H1 (cell line): ENCODE measurements at regions not wholly inside any gene's neighbourhood (a gene's known extent, or its start where the extent isn't known, plus 50 kb on each side); places are given as distances from the start of the nearest gene placed in this dataset.

ENCODE experiments used
- CTCF ChIA-PET: fragments of 300-600 bp; sonication (Branson Sonifier 250); formaldehyde crosslinking; loops from one replicate; lab custom pipeline; 2021; ENCODE audit not compliant: partially characterized antibody; lab: Charles Lee
- POLR2A ChIA-PET: fragments of 300-600 bp; sonication (Branson Sonifier 250); formaldehyde crosslinking; loops from one replicate; lab custom pipeline; 2021; ENCODE audit warnings: inconsistent platforms; ENCODE audit not compliant: partially characterized antibody; lab: Charles Lee
- DNase-seq, 2 experiments: peaks; one replicate each; pipeline versions ENCODE4 v3.0.0 to v3.0.0-alpha.2; 2010 to 2022; ENCODE audit warnings: low spot score in 2 of 2, low read depth in 1 of 2, mixed read lengths in 1 of 2
- FAIRE-seq: peaks from 2 replicates; lab custom pipeline; 2011; peaks lifted over from hg19 to GRCh38; lab: Jason Lieb, UNC
- H2AFZ ChIP-seq: 2 replicates; pipeline ENCODE4 v1.8.1; 2012; ENCODE audit warnings: low read length, inconsistent platforms
- H2AK5ac ChIP-seq: 2 replicates; pipeline ENCODE4 v1.6.1; 2013; ENCODE audit warnings: low read depth, low read length
- H2BK120ac ChIP-seq: replicated peaks from 2 replicates; pipeline ENCODE3; 2013; ENCODE audit warnings: low read depth, low read length, inconsistent platforms
- H2BK12ac ChIP-seq: 2 replicates; pipeline ENCODE4 v1.6.1; 2013; ENCODE audit warnings: low read depth, low read length
- H2BK15ac ChIP-seq: 2 replicates; pipeline ENCODE4 v1.6.1; 2013; ENCODE audit warnings: low read length
- H2BK20ac ChIP-seq: 2 replicates; pipeline ENCODE4 v1.6.1; 2013; ENCODE audit warnings: low read length
- H2BK5ac ChIP-seq: 2 replicates; pipeline ENCODE4 v1.6.1; 2013; ENCODE audit warnings: low read depth, low read length
- H3K14ac ChIP-seq: 2 replicates; pipeline ENCODE4 v1.6.1; 2013; ENCODE audit warnings: inconsistent platforms; ENCODE audit not compliant: insufficient read length
- H3K18ac ChIP-seq: 2 replicates; pipeline ENCODE4 v1.6.1; 2013; ENCODE audit warnings: low read length; ENCODE audit errors: extremely low read depth
- H3K23ac ChIP-seq: 2 replicates; pipeline ENCODE4 v1.6.1; 2013; ENCODE audit warnings: inconsistent platforms; ENCODE audit not compliant: insufficient read length
- H3K23me2 ChIP-seq: 2 replicates; pipeline ENCODE4 v1.6.1; 2013; ENCODE audit warnings: low read depth, low read length
- H3K27ac ChIP-seq: 2 replicates; pipeline ENCODE4 v1.6.1; 2011; ENCODE audit warnings: low read depth, low read length, inconsistent platforms
- H3K27me3 ChIP-seq, 4 experiments: replicated peaks in 1 of 4; 1 replicate in 1 of 4; 2 replicates in 3 of 4; pipeline versions ENCODE4 v1.6.1 to v1.8.1; 2011 to 2013; ENCODE audit warnings: low read length in 3 of 4, mild to moderate bottlenecking in 3 of 4, inconsistent platforms in 2 of 4, mixed read lengths in 2 of 4, moderate library complexity in 1 of 4; ENCODE audit not compliant: control insufficient read depth in 3 of 4, insufficient read depth in 3 of 4; ENCODE audit errors: extremely low read depth in 1 of 4
- H3K36me3 ChIP-seq, 4 experiments: 2 replicates each; pipeline versions ENCODE4 v1.6.1 to v1.8.1; 2011 to 2013; ENCODE audit warnings: mild to moderate bottlenecking in 4 of 4, low read length in 3 of 4, moderate library complexity in 2 of 4, control low read depth in 1 of 4, inconsistent platforms in 1 of 4; ENCODE audit not compliant: insufficient read depth in 4 of 4, control insufficient read depth in 2 of 4
- H3K4ac ChIP-seq: replicated peaks from 2 replicates; pipeline ENCODE3; 2013; ENCODE audit warnings: low read length, low read depth, mixed read lengths, inconsistent platforms; ENCODE audit not compliant: insufficient read length
- H3K4me1 ChIP-seq, 4 experiments: replicated peaks in 1 of 4; 1 replicate in 1 of 4; 2 replicates in 3 of 4; pipeline versions ENCODE4 v1.6.1 to v1.8.1; 2011 to 2013; ENCODE audit warnings: low read length in 3 of 4, inconsistent platforms in 2 of 4, mixed read lengths in 1 of 4; ENCODE audit not compliant: insufficient read depth in 4 of 4, control insufficient read depth in 3 of 4
- H3K4me2 ChIP-seq, 2 experiments: 2 replicates each; pipeline versions ENCODE4 v1.6.1 to v1.8.1; 2011 to 2013; ENCODE audit warnings: low read depth in 2 of 2, low read length in 2 of 2, control low read depth in 1 of 2, inconsistent platforms in 1 of 2, mild to moderate bottlenecking in 1 of 2; ENCODE audit not compliant: insufficient read depth in 1 of 2
- H3K4me3 ChIP-seq, 4 experiments: fragments of 200-600, 300-600 bp in 1 of 4; sonication (generic), shearing (Covaris generic), sonication (Bioruptor Twin) in 1 of 4; 2 replicates each; pipeline versions ENCODE4 v1.5.1 to v1.8.1; 2011 to 2016; ENCODE audit warnings: low read length in 4 of 4, low read depth in 3 of 4, control low read depth in 2 of 4, inconsistent platforms in 2 of 4, mild to moderate bottlenecking in 2 of 4, mixed read lengths in 1 of 4, moderate library complexity in 1 of 4; ENCODE audit not compliant: insufficient read depth in 2 of 4; ENCODE audit errors: extremely low read depth in 1 of 4
- H3K56ac ChIP-seq: replicated peaks from 2 replicates; pipeline ENCODE3; 2013; ENCODE audit warnings: low read depth, mild to moderate bottlenecking, mixed read lengths, low read length, inconsistent platforms; ENCODE audit not compliant: insufficient read length
- H3K79me1 ChIP-seq: 2 replicates; pipeline ENCODE4 v1.6.1; 2013; ENCODE audit warnings: low read depth, low read length, control low read depth
- H3K79me2 ChIP-seq, 2 experiments: 2 replicates each; pipeline versions ENCODE4 v1.6.1 to v1.8.1; 2012 to 2013; ENCODE audit warnings: low read length in 2 of 2, mild to moderate bottlenecking in 2 of 2, inconsistent platforms in 1 of 2; ENCODE audit not compliant: insufficient read depth in 2 of 2, control insufficient read depth in 1 of 2
- H3K9ac ChIP-seq, 4 experiments: replicated peaks in 1 of 4; 1 replicate in 1 of 4; 2 replicates in 3 of 4; pipeline versions ENCODE4 v1.6.1 to v1.8.1; 2011 to 2013; ENCODE audit warnings: low read depth in 3 of 4, low read length in 3 of 4, control low read depth in 2 of 4, mild to moderate bottlenecking in 2 of 4, moderate library complexity in 2 of 4, inconsistent platforms in 1 of 4; ENCODE audit errors: extremely low read depth in 1 of 4
- H3K9me3 ChIP-seq, 2 experiments: 2 replicates each; pipeline versions ENCODE4 v1.6.1 to v1.8.1; 2012 to 2013; ENCODE audit warnings: mild to moderate bottlenecking in 2 of 2, moderate library complexity in 2 of 2, control low read depth in 1 of 2, inconsistent platforms in 1 of 2, low read depth in 1 of 2, low read length in 1 of 2, mixed read lengths in 1 of 2; ENCODE audit not compliant: insufficient read depth in 2 of 2
- H4K20me1 ChIP-seq, 2 experiments: replicated peaks in 1 of 2; 2 replicates each; pipeline versions ENCODE3 to v1.8.1; 2011 to 2013; ENCODE audit warnings: inconsistent platforms in 2 of 2, low read length in 2 of 2, mild to moderate bottlenecking in 1 of 2; ENCODE audit not compliant: insufficient read depth in 2 of 2, control insufficient read depth in 1 of 2
- H4K5ac ChIP-seq: 2 replicates; pipeline ENCODE4 v1.6.1; 2013; ENCODE audit warnings: low read length, low read depth, mixed read lengths, inconsistent platforms; ENCODE audit not compliant: insufficient read length
- H4K8ac ChIP-seq: 2 replicates; pipeline ENCODE4 v1.8.0; 2013; ENCODE audit warnings: mild to moderate bottlenecking, moderate library complexity, low read length, inconsistent platforms; ENCODE audit not compliant: insufficient read depth; ENCODE audit errors: extremely low read depth
- H4K91ac ChIP-seq: replicated peaks from 2 replicates; pipeline ENCODE3; 2013; ENCODE audit warnings: low read length, mixed read lengths, inconsistent platforms; ENCODE audit not compliant: insufficient read length
- ASH2L ChIP-seq: fragments of 200-600, 300-600 bp; sonication (generic); IDR thresholded peaks from one replicate; pipeline ENCODE4 v1.7.1; 2017; ENCODE audit warnings: low read length
- CEBPB ChIP-seq: IDR thresholded peaks from 2 replicates; pipeline ENCODE4 v1.6.1; 2012; ENCODE audit warnings: low read depth, low read length
- HDAC2 ChIP-seq, 2 experiments: fragments of 300-600 bp in 1 of 2; sonication (generic) in 1 of 2; IDR thresholded peaks; 2 replicates each; pipeline ENCODE4 v1.6.1; 2011 to 2012; ENCODE audit warnings: low read depth in 2 of 2, low read length in 2 of 2, mild to moderate bottlenecking in 2 of 2, moderate library complexity in 2 of 2, borderline replicate concordance in 1 of 2, inconsistent platforms in 1 of 2
- KDM4A ChIP-seq: IDR thresholded peaks from one replicate; pipeline ENCODE4 v1.7.1; 2012; ENCODE audit warnings: low read depth, mild to moderate bottlenecking, moderate library complexity, low read length, inconsistent platforms; ENCODE audit not compliant: severe bottlenecking
- KDM5A ChIP-seq: fragments of 200-600 bp; IDR thresholded peaks from 2 replicates; pipeline ENCODE4 v1.7.1; 2012; ENCODE audit warnings: mild to moderate bottlenecking, low read length, inconsistent platforms, mixed read lengths
- RFX5 ChIP-seq: IDR thresholded peaks from 2 replicates; pipeline ENCODE4 v1.6.1; 2011; ENCODE audit warnings: low read depth, low read length, improper control_type of control experiment, borderline replicate concordance
- SIX5 ChIP-seq: IDR thresholded peaks from 2 replicates; pipeline ENCODE4 v1.6.1; 2011; ENCODE audit warnings: mild to moderate bottlenecking, low read depth, low read length
- SRF ChIP-seq: IDR thresholded peaks from 2 replicates; pipeline ENCODE4 v1.6.1; 2011; ENCODE audit warnings: mild to moderate bottlenecking, low read depth, low read length, moderate library complexity
- WGBS, 2 experiments: shearing (Covaris generic) in 1 of 2; methylation state at CpG; one replicate each; pipeline versions ENCODE4 v1.1.6 to v1.1.7; 2013 to 2015; ENCODE audit warnings: low lambda C conversion rate in 2 of 2, mixed read lengths in 2 of 2, inconsistent platforms in 1 of 2, low coverage in 1 of 2, missing lambda C conversion rate in 1 of 2; ENCODE audit not compliant: insufficient replicate concordance in 2 of 2, insufficient coverage in 1 of 2, insufficient read length in 1 of 2; ENCODE audit errors: extremely low coverage in 1 of 2, missing lambda C conversion rate in 1 of 2; 5-methylcytosine and 5-hydroxymethylcytosine counted together

DNA sequence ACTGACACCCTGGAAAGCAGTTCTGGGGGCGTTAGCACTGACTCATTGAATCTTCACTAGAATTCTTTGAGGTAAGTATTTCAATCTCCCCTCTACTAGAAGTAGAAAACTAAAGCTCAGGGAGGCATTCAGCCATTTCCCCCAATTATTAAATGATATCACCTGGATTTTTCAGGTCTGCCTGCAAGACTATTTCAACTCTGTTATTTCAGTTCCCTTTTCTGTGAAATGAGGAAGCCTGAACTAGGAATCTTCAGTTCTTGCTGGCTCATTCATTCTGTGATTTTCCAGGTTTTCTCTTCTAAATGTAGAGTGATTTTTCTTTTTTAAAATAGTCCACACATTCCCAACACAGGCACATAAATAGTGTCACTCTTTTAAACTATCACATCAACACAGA, 337.0 kb upstream of the NR5A2 start:
- Histone ChIP-seq H3K27ac (no peak overlapping the region), H2BK12ac (no peak overlapping the region), H4K5ac (no peak overlapping the region), H4K8ac (no peak overlapping the region), H2BK120ac (no peak overlapping the region), H3K4ac (no peak overlapping the region), H3K9me3 (no peaks in the 10 kb centered on the region), H3K23me2 (no peaks in the 10 kb centered on the region; the same call in 1 of the 2 replicates), H2BK5ac (no peak overlapping the region), H3K9ac (no peak overlapping the region), H2BK15ac (no peak overlapping the region), H3K18ac (no peak overlapping the region), H3K4me2 (no peak overlapping the region), H3K23ac (no peak overlapping the region), H2AFZ (no peak overlapping the region; the same call in 1 of the 2 replicates), H4K20me1 (no peaks in the 10 kb centered on the region), H3K4me3 (no peak overlapping the region), H4K91ac (no peak overlapping the region), H2AK5ac (no peak overlapping the region), H3K14ac (no peak overlapping the region), H3K79me1 (no peaks in the 10 kb centered on the region), H3K36me3 (no peaks in the 10 kb centered on the region), H2BK20ac (no peak overlapping the region), H3K56ac (no peak overlapping the region), H3K4me1 (peaks cover 4 to 23% (median 12%) of the 10 kb centered on the region in 4 experiments; a peak in 6 of 7 replicates), H3K79me2 (no peaks in the 10 kb centered on the region), H3K27me3 (no peaks in the 10 kb centered on the region)
- WGBS, 2 experiments: 91% methylated on average over 1 of the region's 1 CpG; no CpG with 5 or more reads in 1 of the 2 experiments
- no peak for DNase-seq
- FAIRE-seq: no peak
- ChIA-PET CTCF (interaction anchor here (1.3 to 1.8 kb wide), 2 partner anchors 343 to 588 kb away, joined by 4 to 5 read pairs; no protein-coding TSS in a partner anchor), POLR2A (interaction anchor here (0.6 kb wide), 1 partner anchor 342 kb away, joined by 3 read pairs; no protein-coding TSS in a partner anchor)
- TF ChIP-seq KDM5A (no peak), KDM4A (no peak), CEBPB (no peak), RFX5 (no peak), ASH2L (no peak), HDAC2 (IDR thresholded peaks at IDR 0.05; ENCODE audit: borderline replicate concordance in 1 of 2, low read depth in 2 of 2, low read length in 2 of 2) (no peak), SRF (no peak), SIX5 (no peak)
